ENCODE measurements at regions not wholly inside any gene's neighbourhood (a gene's known extent, or its start where the extent isn't known, plus 50 kb on each side); places are given as distances from the start of the nearest gene placed in this dataset.

GRCh38 chr1:229183588-229183987 is 87.3 kb upstream of the RAB4A start:
- TF ChIP-seq CTCF (IDR thresholded peaks at IDR 0.05 in 4 of 5, conservative IDR thresholded peaks at IDR 0.05 in 1 of 5) (no peak), POLR2A (IDR thresholded peaks at IDR 0.05) (no peak)

All from gastrocnemius medialis (tissue), 4 donors.